Stimulated activated CD8-positive, alpha-beta memory T cell treated with anti-CD3 and anti-CD28 coated beads, Interleukin-4, amount 100 ng/mL, for 24 hours (primary cell): ENCODE measurements at regions not wholly inside any gene's neighbourhood (a gene's known extent, or its start where the extent isn't known, plus 50 kb on each side); places are given as distances from the start of the nearest gene placed in this dataset.

Experiments
- DNase-seq: peaks from one replicate; pipeline ENCODE4 v3.0.0-alpha.2; 2020; ENCODE audit warnings: low read depth

- no peak for DNase-seq
Observed at GRCh38 chr12:59230334-59230733, 310.0 kb upstream of the LRIG3 start.

GRCh38 chr12:59219148-59219547, 298.8 kb upstream of the LRIG3 start:
- no peak for DNase-seq

GRCh38 chr12:59196989-59197388, 276.7 kb upstream of the LRIG3 start:
- DNase-seq, result no peak

GRCh38 chr12:59194794-59195193, 274.5 kb upstream of the LRIG3 start:
- DNase-seq, result no peak

- DNase-seq, result no peak
Observed at GRCh38 chr12:59193476-59194050, 273.3 kb upstream of the LRIG3 start.

- no peak for DNase-seq
Observed at GRCh38 chr12:59191372-59191771, 271.1 kb upstream of the LRIG3 start.

GRCh38 chr12:59186451-59186850, 266.1 kb upstream of the LRIG3 start:
- DNase-seq, result no peak

- no peak for DNase-seq
Observed at GRCh38 chr12:59185295-59185694, 265.0 kb upstream of the LRIG3 start.

GRCh38 chr12:59182658-59183455, 262.6 kb upstream of the LRIG3 start:
- no peak for DNase-seq

- DNase-seq, result peak; percentile 3
Observed at GRCh38 chr12:59182191-59182590, 261.9 kb upstream of the LRIG3 start.

GRCh38 chr12:59181196-59181777, 261.0 kb upstream of the LRIG3 start:
- no peak for DNase-seq

GRCh38 chr12:59179231-59179630, 258.9 kb upstream of the LRIG3 start:
- DNase-seq, result no peak

- DNase-seq, result no peak
Observed at GRCh38 chr12:59173695-59174094, 253.4 kb upstream of the LRIG3 start.

- DNase-seq, result no peak
Observed at GRCh38 chr12:59168647-59169046, 248.3 kb upstream of the LRIG3 start.

- DNase-seq, result no peak
Observed at GRCh38 chr12:59166457-59166856, 246.2 kb upstream of the LRIG3 start.

GRCh38 chr12:59164991-59165718, 244.9 kb upstream of the LRIG3 start:
- DNase-seq, result no peak

- DNase-seq, result no peak
Observed at GRCh38 chr12:59164226-59164625, 243.9 kb upstream of the LRIG3 start.

- DNase-seq, result no peak
Observed at GRCh38 chr12:59158681-59159080, 238.4 kb upstream of the LRIG3 start.

- DNase-seq, result no peak
Observed at GRCh38 chr12:59158066-59158465, 237.8 kb upstream of the LRIG3 start.

GRCh38 chr12:59155448-59155847, 235.1 kb upstream of the LRIG3 start:
- no peak for DNase-seq

- DNase-seq, result no peak
Observed at GRCh38 chr12:59151243-59151642, 230.9 kb upstream of the LRIG3 start.

GRCh38 chr12:59149995-59150642, 229.8 kb upstream of the LRIG3 start:
- DNase-seq, result no peak
